Cerebellar nuclear complex (tissue), 1 donor: ENCODE measurements at regions not wholly inside any gene's neighbourhood (a gene's known extent, or its start where the extent isn't known, plus 50 kb on each side); places are given as distances from the start of the nearest gene placed in this dataset.
"Not testable (repeated sequence)": the region's sequence is repeated elsewhere in the genome, so short reads cannot be mapped to it uniquely, and the experiment has no call there.

Experiments
- DNase-seq, 2 experiments: peaks; one replicate each; lab custom pipeline; 2025; lab: John Stamatoyannopoulos, UW

GRCh38 chr20:1754306-1754705, 96.7 kb upstream of the SIRPG start:
- no peak for DNase-seq

- no peak for DNase-seq
Observed at GRCh38 chr20:1752045-1752444, 94.5 kb upstream of the SIRPG start.

GRCh38 chr20:1748777-1749176, 91.2 kb upstream of the SIRPG start:
- DNase-seq: no peak

- DNase-seq: no peak
Observed at GRCh38 chr20:1747953-1748577, 90.5 kb upstream of the SIRPG start.

- DNase-seq: not testable (repeated sequence)
Observed at GRCh38 chr20:1742049-1742434, 84.5 kb upstream of the SIRPG start.

- DNase-seq: no peak
Observed at GRCh38 chr20:1741309-1742048, 83.9 kb upstream of the SIRPG start.

GRCh38 chr20:1737134-1737533, 79.6 kb upstream of the SIRPG start:
- DNase-seq: no peak

- DNase-seq: no peak
Observed at GRCh38 chr20:1735417-1736089, 78.0 kb upstream of the SIRPG start.

GRCh38 chr20:1734269-1734858, 76.8 kb upstream of the SIRPG start:
- DNase-seq: no peak

- DNase-seq: not testable (repeated sequence)
Observed at GRCh38 chr20:1731828-1732375, 74.3 kb upstream of the SIRPG start.

- DNase-seq: not testable (repeated sequence)
Observed at GRCh38 chr20:1730981-1731711, 73.6 kb upstream of the SIRPG start.

- not testable (repeated sequence) for DNase-seq
Observed at GRCh38 chr20:1727303-1727702, 69.7 kb upstream of the SIRPG start.

- DNase-seq: no peak
Observed at GRCh38 chr20:1724901-1725300, 67.3 kb upstream of the SIRPG start.

GRCh38 chr20:1722513-1723050, 65.0 kb upstream of the SIRPG start:
- DNase-seq: no peak

- no peak for DNase-seq
Observed at GRCh38 chr20:1721687-1722512, 64.3 kb upstream of the SIRPG start.

- DNase-seq: no peak
Observed at GRCh38 chr20:1720845-1721475, 63.4 kb upstream of the SIRPG start.

- no peak for DNase-seq
Observed at GRCh38 chr20:1720226-1720625, 62.6 kb upstream of the SIRPG start.

GRCh38 chr20:1718604-1719384, 61.2 kb upstream of the SIRPG start:
- no peak for DNase-seq
